ACC112 (cell line): ENCODE measurements at regions not wholly inside any gene's neighbourhood (a gene's known extent, or its start where the extent isn't known, plus 50 kb on each side); places are given as distances from the start of the nearest gene placed in this dataset.
A peak's percentile ranks its signal among the peaks of the same experiment; 100 is the strongest.
"Not testable (repeated sequence)": the region's sequence is repeated elsewhere in the genome, so short reads cannot be mapped to it uniquely, and the experiment has no call there.

Experiments
- H2AFZ ChIP-seq: fragments of 200-600 bp; sonication (generic); one replicate; pipeline ENCODE4 v1.6.0; 2017; ENCODE audit warnings: antibody characterized with exemption, low read length; ENCODE audit not compliant: unreplicated experiment
- H3K27ac ChIP-seq: fragments of 200-600 bp; sonication (generic); 2 replicates; pipeline ENCODE4 v1.5.1; 2014; ENCODE audit warnings: low read depth, mild to moderate bottlenecking, antibody characterized with exemption, low read length, moderate library complexity
- H3K27me3 ChIP-seq: fragments of 200-600 bp; sonication (generic); 2 replicates; pipeline ENCODE4 v1.6.1; 2014; ENCODE audit warnings: mild to moderate bottlenecking, antibody characterized with exemption, low read length, moderate library complexity, mixed read lengths; ENCODE audit not compliant: insufficient read depth
- H3K36me3 ChIP-seq: fragments of 200-600 bp; sonication (generic); 2 replicates; pipeline ENCODE4 v1.6.1; 2016; ENCODE audit warnings: mild to moderate bottlenecking, antibody characterized with exemption, low read length, moderate library complexity, mixed read lengths; ENCODE audit not compliant: insufficient read depth
- H3K4me1 ChIP-seq: fragments of 200-600 bp; sonication (generic); one replicate; pipeline ENCODE4 v1.6.1; 2016; ENCODE audit warnings: low read length, mixed read lengths; ENCODE audit not compliant: insufficient read depth, unreplicated experiment, control insufficient read depth
- H3K4me3 ChIP-seq: fragments of 200-600 bp; sonication (generic); 2 replicates; pipeline ENCODE4 v1.5.1; 2014; ENCODE audit warnings: mild to moderate bottlenecking, low read depth, low read length
- H3K79me2 ChIP-seq: fragments of 200-600 bp; sonication (generic); one replicate; pipeline ENCODE4 v1.6.0; 2016; ENCODE audit warnings: low read length; ENCODE audit not compliant: control insufficient read depth, unreplicated experiment, insufficient read depth

DNA sequence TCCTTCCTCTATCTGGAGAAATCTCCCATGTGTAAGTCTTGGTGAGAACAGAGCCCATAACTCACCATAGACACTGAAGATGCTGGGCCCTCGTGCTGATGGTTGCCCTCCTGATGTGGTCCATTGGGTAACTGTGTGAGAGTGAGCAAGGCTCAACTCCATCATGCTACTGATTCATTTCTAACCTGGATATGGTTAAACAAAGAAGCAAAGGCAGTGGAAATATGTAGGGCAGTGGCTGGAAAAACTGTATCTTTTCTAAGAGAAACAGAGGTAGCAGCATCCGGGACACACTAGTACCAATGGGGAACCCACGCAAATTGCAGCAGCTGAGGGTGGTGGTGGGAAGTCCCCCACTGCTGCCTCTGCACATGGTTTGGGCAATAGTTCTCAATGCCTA, 221.7 kb downstream of the KLF6 start:
- H3K4me3 ChIP-seq, result no peak overlapping the region
- no peaks in the 10 kb centered on the region for H3K36me3 ChIP-seq
- no peaks in the 10 kb centered on the region for H3K4me1 ChIP-seq
- H3K79me2 ChIP-seq, result no peaks in the 10 kb centered on the region
- no peak overlapping the region for H2AFZ ChIP-seq
- no peak overlapping the region for H3K27ac ChIP-seq
- H3K27me3 ChIP-seq, result no peaks in the 10 kb centered on the region

DNA sequence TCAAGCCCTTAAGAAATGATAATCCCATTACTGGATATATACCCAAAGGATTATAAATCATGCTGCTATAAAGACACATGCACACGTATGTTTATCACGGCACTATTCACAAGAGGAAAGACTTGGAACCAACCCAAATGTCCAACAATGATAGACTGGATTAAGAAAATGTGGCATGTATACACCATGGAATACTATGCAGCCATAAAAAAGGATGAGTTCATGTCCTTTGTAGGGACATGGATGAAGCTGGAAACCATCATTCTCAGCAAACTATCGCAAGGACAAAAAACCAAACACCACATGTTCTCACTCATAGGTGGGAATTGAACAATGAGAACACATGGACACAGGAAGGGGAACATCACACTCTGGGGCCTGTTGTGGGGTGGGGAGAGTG, 224.4 kb downstream of the KLF6 start:
- not testable (repeated sequence) for H3K27me3 ChIP-seq, H3K79me2 ChIP-seq, H2AFZ ChIP-seq, H3K4me3 ChIP-seq, H3K36me3 ChIP-seq, H3K4me1 ChIP-seq, H3K27ac ChIP-seq

DNA sequence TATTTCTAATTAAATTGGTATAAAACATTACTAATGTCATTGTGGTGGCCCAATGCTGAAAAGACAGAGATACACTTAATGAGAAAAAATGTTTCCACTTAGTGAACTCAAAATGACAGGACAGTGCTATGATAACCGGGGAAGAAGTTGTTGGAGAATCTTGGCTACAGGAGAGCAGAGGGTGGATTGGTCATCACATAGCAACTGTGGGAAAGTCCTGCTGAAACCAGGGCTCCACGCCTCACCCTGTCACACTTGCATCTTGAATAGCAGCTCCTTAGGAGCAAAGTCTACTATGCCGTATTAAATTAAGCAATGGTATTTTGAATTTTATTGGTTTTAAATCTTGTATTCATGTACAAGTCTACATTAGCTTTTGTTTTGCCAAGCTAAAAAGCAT, 225.5 kb downstream of the KLF6 start:
- no peaks in the 10 kb centered on the region for H3K4me1 ChIP-seq
- H3K27ac ChIP-seq, result no peak overlapping the region
- H3K36me3 ChIP-seq, result no peaks in the 10 kb centered on the region
- no peaks in the 10 kb centered on the region for H3K27me3 ChIP-seq
- H3K4me3 ChIP-seq, result no peak overlapping the region
- H2AFZ ChIP-seq, result no peak overlapping the region
- H3K79me2 ChIP-seq, result no peaks in the 10 kb centered on the region

GRCh38 chr10:3559011-3559410, 226.0 kb downstream of the KLF6 start:
- H3K36me3 ChIP-seq, result no peaks in the 10 kb centered on the region
- H3K4me1 ChIP-seq, result no peaks in the 10 kb centered on the region

GRCh38 chr10:3556191-3557017, 228.6 kb downstream of the KLF6 start:
- not testable (repeated sequence) for H3K4me3 ChIP-seq, H3K27me3 ChIP-seq, H3K36me3 ChIP-seq, H3K27ac ChIP-seq, H3K79me2 ChIP-seq, H2AFZ ChIP-seq, H3K4me1 ChIP-seq

More at GRCh38 chr10:3559011-3559410, 226.0 kb downstream of the KLF6 start:
- no peak overlapping the region for H2AFZ ChIP-seq
- no peaks in the 10 kb centered on the region for H3K27me3 ChIP-seq
- H3K79me2 ChIP-seq, result no peaks in the 10 kb centered on the region
- H3K4me3 ChIP-seq, result no peak overlapping the region
- no peak overlapping the region for H3K27ac ChIP-seq

GRCh38 chr10:3554121-3554522, 230.9 kb downstream of the KLF6 start:
- Histone ChIP-seq H3K27ac (no peak overlapping the region), H3K4me1 (peaks cover 2% of the 10 kb centered on the region), H3K4me3 (no peak overlapping the region), H2AFZ (no peak overlapping the region), H3K36me3 (no peaks in the 10 kb centered on the region), H3K27me3 (no peaks in the 10 kb centered on the region), H3K79me2 (no peaks in the 10 kb centered on the region)

GRCh38 chr10:3552281-3552680, 232.7 kb downstream of the KLF6 start:
- Histone ChIP-seq H3K27ac (no peak overlapping the region), H3K36me3 (no peaks in the 10 kb centered on the region), H3K4me1 (peaks cover 12% of the 10 kb centered on the region), H3K27me3 (no peaks in the 10 kb centered on the region), H3K79me2 (no peaks in the 10 kb centered on the region), H2AFZ (no peak overlapping the region), H3K4me3 (no peak overlapping the region)

GRCh38 chr10:3551761-3552160, 233.2 kb downstream of the KLF6 start:
- Histone ChIP-seq H3K27me3 (no peaks in the 10 kb centered on the region), H3K27ac (no peak overlapping the region), H3K79me2 (no peaks in the 10 kb centered on the region), H3K4me1 (peaks cover 12% of the 10 kb centered on the region), H3K4me3 (no peak overlapping the region), H3K36me3 (no peaks in the 10 kb centered on the region), H2AFZ (no peak overlapping the region)

DNA sequence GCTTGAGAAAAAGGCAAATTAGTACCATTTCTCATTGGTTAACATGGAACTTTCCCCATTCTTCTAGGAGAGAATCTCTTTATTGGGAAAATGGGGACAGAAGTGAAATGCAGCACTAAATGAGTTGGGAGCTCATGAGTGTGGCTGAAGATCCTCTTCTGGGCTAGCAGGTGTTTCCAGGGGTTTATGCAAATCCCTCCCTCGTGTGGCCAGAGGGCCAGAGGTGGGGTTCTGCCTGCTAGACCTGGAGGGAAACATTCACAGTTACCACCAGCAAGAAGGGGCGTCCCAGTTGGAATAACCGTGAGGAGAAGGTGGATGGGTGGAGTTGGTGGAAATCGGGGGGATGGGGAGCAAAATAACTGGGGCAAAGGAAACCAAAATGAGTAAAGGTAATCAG, 235.9 kb downstream of the KLF6 start:
- H3K4me1 ChIP-seq, result peaks cover 12% of the 10 kb centered on the region
- no peak overlapping the region for H3K4me3 ChIP-seq
- H2AFZ ChIP-seq, result peak overlapping the region; percentile 48
- H3K36me3 ChIP-seq, result no peaks in the 10 kb centered on the region
- H3K27ac ChIP-seq, result no peak overlapping the region
- H3K27me3 ChIP-seq, result no peaks in the 10 kb centered on the region
- no peaks in the 10 kb centered on the region for H3K79me2 ChIP-seq

- peaks cover 12% of the 10 kb centered on the region for H3K4me1 ChIP-seq
- H2AFZ ChIP-seq, result peak overlapping the region; percentile 48
- no peaks in the 10 kb centered on the region for H3K79me2 ChIP-seq
- H3K27me3 ChIP-seq, result no peaks in the 10 kb centered on the region
- H3K4me3 ChIP-seq, result no peak overlapping the region
- H3K36me3 ChIP-seq, result no peaks in the 10 kb centered on the region
- H3K27ac ChIP-seq, result no peak overlapping the region
Observed at GRCh38 chr10:3548702-3549101, 236.3 kb downstream of the KLF6 start.

DNA sequence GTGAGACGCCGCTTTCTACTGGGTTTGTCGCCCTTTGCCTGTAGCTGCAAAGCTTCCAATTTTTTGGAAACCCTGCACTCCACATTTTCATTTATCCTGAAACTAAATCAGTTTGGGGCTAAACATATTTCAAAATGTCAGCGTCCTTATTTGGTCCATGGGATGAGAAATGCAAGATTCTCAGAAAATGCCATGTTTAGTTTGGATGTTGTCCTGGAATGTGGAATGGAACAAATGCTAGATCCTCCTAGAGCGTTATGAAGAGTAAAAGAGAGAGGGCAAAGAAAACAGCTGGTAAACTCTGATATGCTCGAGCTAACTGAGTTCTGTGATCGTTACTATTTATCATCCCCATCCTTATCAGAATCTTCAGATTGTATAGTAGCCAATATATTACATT, 236.9 kb downstream of the KLF6 start:
- no peaks in the 10 kb centered on the region for H3K36me3 ChIP-seq
- no peak overlapping the region for H2AFZ ChIP-seq
- peaks cover 12% of the 10 kb centered on the region for H3K4me1 ChIP-seq
- no peak overlapping the region for H3K4me3 ChIP-seq
- no peak overlapping the region for H3K27ac ChIP-seq
- H3K79me2 ChIP-seq, result no peaks in the 10 kb centered on the region
- H3K27me3 ChIP-seq, result no peaks in the 10 kb centered on the region
